IPS DF 4.7 (cell line): ENCODE measurements at regions not wholly inside any gene's neighbourhood (a gene's known extent, or its start where the extent isn't known, plus 50 kb on each side); places are given as distances from the start of the nearest gene placed in this dataset.

Experiments used
- DNase-seq: peaks from one replicate; pipeline ENCODE4 v3.0.0-alpha.2; 2013; ENCODE audit warnings: low spot score; ENCODE audit errors: extremely low read depth

GRCh38 chr19:31500946-31501345 lies 151.7 kb upstream of the TSHZ3 start:
- DNase-seq, result no peak

- DNase-seq, result no peak
These were observed 152.4 kb upstream of the TSHZ3 start for GRCh38 chr19:31501427-31502195.

- DNase-seq, result no peak
These were observed 153.4 kb upstream of the TSHZ3 start for GRCh38 chr19:31502536-31503170.

- no peak for DNase-seq
These were observed 154.0 kb upstream of the TSHZ3 start for GRCh38 chr19:31503211-31503610.

- DNase-seq, result no peak
These were observed 155.0 kb upstream of the TSHZ3 start for GRCh38 chr19:31504221-31504620.

GRCh38 chr19:31505596-31505910 lies 156.3 kb upstream of the TSHZ3 start:
- DNase-seq, result no peak

GRCh38 chr19:31506102-31506501 lies 156.9 kb upstream of the TSHZ3 start:
- no peak for DNase-seq

- no peak for DNase-seq
These were observed 161.4 kb upstream of the TSHZ3 start for GRCh38 chr19:31510635-31511034.

- no peak for DNase-seq
These were observed 161.9 kb upstream of the TSHZ3 start for GRCh38 chr19:31511098-31511497.

- no peak for DNase-seq
These were observed 162.5 kb upstream of the TSHZ3 start for GRCh38 chr19:31511696-31512095.

- DNase-seq, result no peak
These were observed 163.1 kb upstream of the TSHZ3 start for GRCh38 chr19:31512181-31512970.

- DNase-seq, result no peak
These were observed 164.6 kb upstream of the TSHZ3 start for GRCh38 chr19:31513841-31514240.

- no peak for DNase-seq
These were observed 166.7 kb upstream of the TSHZ3 start for GRCh38 chr19:31515931-31516330.

GRCh38 chr19:31516756-31517155 lies 167.5 kb upstream of the TSHZ3 start:
- DNase-seq, result no peak

GRCh38 chr19:31517224-31518180 lies 168.3 kb upstream of the TSHZ3 start:
- DNase-seq, result no peak

- DNase-seq, result no peak
These were observed 169.2 kb upstream of the TSHZ3 start for GRCh38 chr19:31518216-31519020.

- DNase-seq, result no peak
These were observed 170.0 kb upstream of the TSHZ3 start for GRCh38 chr19:31519256-31519655.

- no peak for DNase-seq
These were observed 170.7 kb upstream of the TSHZ3 start for GRCh38 chr19:31519908-31520307.

- DNase-seq, result no peak
These were observed 171.4 kb upstream of the TSHZ3 start for GRCh38 chr19:31520633-31521032.

- DNase-seq, result no peak
These were observed 176.4 kb upstream of the TSHZ3 start for GRCh38 chr19:31525610-31526147.
